ENCODE measurements at regions not wholly inside any gene's neighbourhood (a gene's known extent, or its start where the extent isn't known, plus 50 kb on each side); places are given as distances from the start of the nearest gene placed in this dataset.

DNA sequence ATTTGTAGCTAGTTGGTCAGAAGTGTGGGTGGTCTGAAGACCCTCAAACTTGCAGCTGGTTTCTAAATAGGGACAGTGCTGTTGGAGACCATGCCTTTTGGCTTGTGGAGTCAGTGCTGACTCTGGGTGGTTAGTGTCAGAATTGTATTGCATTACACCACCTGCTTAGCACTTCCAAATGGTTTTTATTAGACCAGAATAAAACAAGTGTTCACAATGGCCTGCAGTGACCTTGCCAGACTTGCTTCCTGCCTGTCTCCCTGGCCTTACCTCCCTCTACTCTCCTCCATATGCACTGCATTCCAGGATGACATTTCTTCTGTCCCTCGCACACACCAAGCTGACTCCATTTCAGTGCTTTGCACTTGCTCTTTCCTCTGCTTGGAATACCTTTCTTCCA lies 72.7 kb upstream of the CNIH3 start (continued):
- TF ChIP-seq, protein P1, sequence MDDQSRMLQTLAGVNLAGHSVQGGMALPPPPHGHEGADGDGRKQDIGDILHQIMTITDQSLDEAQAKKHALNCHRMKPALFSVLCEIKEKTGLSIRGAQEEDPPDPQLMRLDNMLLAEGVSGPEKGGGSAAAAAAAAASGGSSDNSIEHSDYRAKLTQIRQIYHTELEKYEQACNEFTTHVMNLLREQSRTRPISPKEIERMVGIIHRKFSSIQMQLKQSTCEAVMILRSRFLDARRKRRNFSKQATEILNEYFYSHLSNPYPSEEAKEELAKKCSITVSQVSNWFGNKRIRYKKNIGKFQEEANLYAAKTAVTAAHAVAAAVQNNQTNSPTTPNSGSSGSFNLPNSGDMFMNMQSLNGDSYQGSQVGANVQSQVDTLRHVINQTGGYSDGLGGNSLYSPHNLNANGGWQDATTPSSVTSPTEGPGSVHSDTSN (IDR thresholded peaks at IDR 0.05; ENCODE audit: insufficient replicate concordance, low read depth, low read length) = no peak
- TF ChIP-seq, protein P2, sequence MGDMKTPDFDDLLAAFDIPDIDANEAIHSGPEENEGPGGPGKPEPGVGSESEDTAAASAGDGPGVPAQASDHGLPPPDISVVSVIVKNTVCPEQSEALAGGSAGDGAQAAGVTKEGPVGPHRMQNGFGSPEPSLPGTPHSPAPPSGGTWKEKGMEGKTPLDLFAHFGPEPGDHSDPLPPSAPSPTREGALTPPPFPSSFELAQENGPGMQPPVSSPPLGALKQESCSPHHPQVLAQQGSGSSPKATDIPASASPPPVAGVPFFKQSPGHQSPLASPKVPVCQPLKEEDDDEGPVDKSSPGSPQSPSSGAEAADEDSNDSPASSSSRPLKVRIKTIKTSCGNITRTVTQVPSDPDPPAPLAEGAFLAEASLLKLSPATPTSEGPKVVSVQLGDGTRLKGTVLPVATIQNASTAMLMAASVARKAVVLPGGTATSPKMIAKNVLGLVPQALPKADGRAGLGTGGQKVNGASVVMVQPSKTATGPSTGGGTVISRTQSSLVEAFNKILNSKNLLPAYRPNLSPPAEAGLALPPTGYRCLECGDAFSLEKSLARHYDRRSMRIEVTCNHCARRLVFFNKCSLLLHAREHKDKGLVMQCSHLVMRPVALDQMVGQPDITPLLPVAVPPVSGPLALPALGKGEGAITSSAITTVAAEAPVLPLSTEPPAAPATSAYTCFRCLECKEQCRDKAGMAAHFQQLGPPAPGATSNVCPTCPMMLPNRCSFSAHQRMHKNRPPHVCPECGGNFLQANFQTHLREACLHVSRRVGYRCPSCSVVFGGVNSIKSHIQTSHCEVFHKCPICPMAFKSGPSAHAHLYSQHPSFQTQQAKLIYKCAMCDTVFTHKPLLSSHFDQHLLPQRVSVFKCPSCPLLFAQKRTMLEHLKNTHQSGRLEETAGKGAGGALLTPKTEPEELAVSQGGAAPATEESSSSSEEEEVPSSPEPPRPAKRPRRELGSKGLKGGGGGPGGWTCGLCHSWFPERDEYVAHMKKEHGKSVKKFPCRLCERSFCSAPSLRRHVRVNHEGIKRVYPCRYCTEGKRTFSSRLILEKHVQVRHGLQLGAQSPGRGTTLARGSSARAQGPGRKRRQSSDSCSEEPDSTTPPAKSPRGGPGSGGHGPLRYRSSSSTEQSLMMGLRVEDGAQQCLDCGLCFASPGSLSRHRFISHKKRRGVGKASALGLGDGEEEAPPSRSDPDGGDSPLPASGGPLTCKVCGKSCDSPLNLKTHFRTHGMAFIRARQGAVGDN (IDR thresholded peaks at IDR 0.05) = no peak
- no peak for TF ChIP-seq FOXK2 (IDR thresholded peaks at IDR 0.05)
- TF ChIP-seq, protein P3, sequence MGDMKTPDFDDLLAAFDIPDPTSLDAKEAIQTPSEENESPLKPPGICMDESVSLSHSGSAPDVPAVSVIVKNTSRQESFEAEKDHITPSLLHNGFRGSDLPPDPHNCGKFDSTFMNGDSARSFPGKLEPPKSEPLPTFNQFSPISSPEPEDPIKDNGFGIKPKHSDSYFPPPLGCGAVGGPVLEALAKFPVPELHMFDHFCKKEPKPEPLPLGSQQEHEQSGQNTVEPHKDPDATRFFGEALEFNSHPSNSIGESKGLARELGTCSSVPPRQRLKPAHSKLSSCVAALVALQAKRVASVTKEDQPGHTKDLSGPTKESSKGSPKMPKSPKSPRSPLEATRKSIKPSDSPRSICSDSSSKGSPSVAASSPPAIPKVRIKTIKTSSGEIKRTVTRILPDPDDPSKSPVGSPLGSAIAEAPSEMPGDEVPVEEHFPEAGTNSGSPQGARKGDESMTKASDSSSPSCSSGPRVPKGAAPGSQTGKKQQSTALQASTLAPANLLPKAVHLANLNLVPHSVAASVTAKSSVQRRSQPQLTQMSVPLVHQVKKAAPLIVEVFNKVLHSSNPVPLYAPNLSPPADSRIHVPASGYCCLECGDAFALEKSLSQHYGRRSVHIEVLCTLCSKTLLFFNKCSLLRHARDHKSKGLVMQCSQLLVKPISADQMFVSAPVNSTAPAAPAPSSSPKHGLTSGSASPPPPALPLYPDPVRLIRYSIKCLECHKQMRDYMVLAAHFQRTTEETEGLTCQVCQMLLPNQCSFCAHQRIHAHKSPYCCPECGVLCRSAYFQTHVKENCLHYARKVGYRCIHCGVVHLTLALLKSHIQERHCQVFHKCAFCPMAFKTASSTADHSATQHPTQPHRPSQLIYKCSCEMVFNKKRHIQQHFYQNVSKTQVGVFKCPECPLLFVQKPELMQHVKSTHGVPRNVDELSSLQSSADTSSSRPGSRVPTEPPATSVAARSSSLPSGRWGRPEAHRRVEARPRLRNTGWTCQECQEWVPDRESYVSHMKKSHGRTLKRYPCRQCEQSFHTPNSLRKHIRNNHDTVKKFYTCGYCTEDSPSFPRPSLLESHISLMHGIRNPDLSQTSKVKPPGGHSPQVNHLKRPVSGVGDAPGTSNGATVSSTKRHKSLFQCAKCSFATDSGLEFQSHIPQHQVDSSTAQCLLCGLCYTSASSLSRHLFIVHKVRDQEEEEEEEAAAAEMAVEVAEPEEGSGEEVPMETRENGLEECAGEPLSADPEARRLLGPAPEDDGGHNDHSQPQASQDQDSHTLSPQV (IDR thresholded peaks at IDR 0.05) = no peak
- TF ChIP-seq SREBF2 (IDR thresholded peaks at IDR 0.05; ENCODE audit: low read length) = no peak
- TF ChIP-seq STAT3 (IDR thresholded peaks at IDR 0.05; ENCODE audit: low read depth, low read length) = no peak
- TF ChIP-seq EGR1 (IDR thresholded peaks at IDR 0.05; ENCODE audit: borderline replicate concordance in 1 of 2, low read depth in 2 of 2, low read length in 2 of 2) = no peak
- no peak for TF ChIP-seq CHD2 (IDR thresholded peaks at IDR 0.05; ENCODE audit: borderline replicate concordance, low read depth, low read length)
- TF ChIP-seq, protein P4, sequence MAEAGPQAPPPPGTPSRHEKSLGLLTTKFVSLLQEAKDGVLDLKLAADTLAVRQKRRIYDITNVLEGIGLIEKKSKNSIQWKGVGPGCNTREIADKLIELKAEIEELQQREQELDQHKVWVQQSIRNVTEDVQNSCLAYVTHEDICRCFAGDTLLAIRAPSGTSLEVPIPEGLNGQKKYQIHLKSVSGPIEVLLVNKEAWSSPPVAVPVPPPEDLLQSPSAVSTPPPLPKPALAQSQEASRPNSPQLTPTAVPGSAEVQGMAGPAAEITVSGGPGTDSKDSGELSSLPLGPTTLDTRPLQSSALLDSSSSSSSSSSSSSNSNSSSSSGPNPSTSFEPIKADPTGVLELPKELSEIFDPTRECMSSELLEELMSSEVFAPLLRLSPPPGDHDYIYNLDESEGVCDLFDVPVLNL (IDR thresholded peaks at IDR 0.05; ENCODE audit: low read depth, low read length) = no peak
- TF ChIP-seq, protein P5, sequence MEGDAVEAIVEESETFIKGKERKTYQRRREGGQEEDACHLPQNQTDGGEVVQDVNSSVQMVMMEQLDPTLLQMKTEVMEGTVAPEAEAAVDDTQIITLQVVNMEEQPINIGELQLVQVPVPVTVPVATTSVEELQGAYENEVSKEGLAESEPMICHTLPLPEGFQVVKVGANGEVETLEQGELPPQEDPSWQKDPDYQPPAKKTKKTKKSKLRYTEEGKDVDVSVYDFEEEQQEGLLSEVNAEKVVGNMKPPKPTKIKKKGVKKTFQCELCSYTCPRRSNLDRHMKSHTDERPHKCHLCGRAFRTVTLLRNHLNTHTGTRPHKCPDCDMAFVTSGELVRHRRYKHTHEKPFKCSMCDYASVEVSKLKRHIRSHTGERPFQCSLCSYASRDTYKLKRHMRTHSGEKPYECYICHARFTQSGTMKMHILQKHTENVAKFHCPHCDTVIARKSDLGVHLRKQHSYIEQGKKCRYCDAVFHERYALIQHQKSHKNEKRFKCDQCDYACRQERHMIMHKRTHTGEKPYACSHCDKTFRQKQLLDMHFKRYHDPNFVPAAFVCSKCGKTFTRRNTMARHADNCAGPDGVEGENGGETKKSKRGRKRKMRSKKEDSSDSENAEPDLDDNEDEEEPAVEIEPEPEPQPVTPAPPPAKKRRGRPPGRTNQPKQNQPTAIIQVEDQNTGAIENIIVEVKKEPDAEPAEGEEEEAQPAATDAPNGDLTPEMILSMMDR (IDR thresholded peaks at IDR 0.05 in 2 of 3, conservative IDR thresholded peaks at IDR 0.05 in 1 of 3; ENCODE audit: control insufficient read depth in 2 of 3, extremely low read depth in 1 of 3, insufficient read depth in 1 of 3, low read depth in 3 of 3, low read length in 3 of 3) = no peak

Data from GM12878 (cell line).